HL-60 (cell line): ENCODE measurements at regions not wholly inside any gene's neighbourhood (a gene's known extent, or its start where the extent isn't known, plus 50 kb on each side); places are given as distances from the start of the nearest gene placed in this dataset.

Experiments
- CTCF ChIP-seq: IDR thresholded peaks from one replicate; pipeline ENCODE4 v1.5.1; 2011; ENCODE audit warnings: low read length, control low read depth, inconsistent platforms; ENCODE audit not compliant: insufficient read depth
- GABPA ChIP-seq: IDR thresholded peaks from 2 replicates; pipeline ENCODE4 v1.6.1; 2012; ENCODE audit warnings: low read depth
- POLR2AphosphoS5 ChIP-seq: IDR thresholded peaks from 2 replicates; pipeline ENCODE4 v1.6.1; 2012; ENCODE audit warnings: low read depth
- REST ChIP-seq: IDR thresholded peaks from 2 replicates; pipeline ENCODE4 v1.6.1; 2012; ENCODE audit warnings: low read depth; ENCODE audit not compliant: insufficient replicate concordance
- SPI1 ChIP-seq: IDR thresholded peaks from 2 replicates; pipeline ENCODE4 v1.6.1; 2012; ENCODE audit warnings: low read depth, mild to moderate bottlenecking, borderline replicate concordance

GRCh38 chr20:52688345-52688744, 283.8 kb upstream of the TSHZ2 start:
- TF ChIP-seq CTCF (no peak), POLR2AphosphoS5 (no peak), SPI1 (no peak), GABPA (no peak), REST (no peak)
